ENCODE measurements at regions not wholly inside any gene's neighbourhood (a gene's known extent, or its start where the extent isn't known, plus 50 kb on each side); places are given as distances from the start of the nearest gene placed in this dataset.

- TF ChIP-seq HSF1 (IDR thresholded peaks at IDR 0.05; ENCODE audit: low read depth, low read length) (no peak), KLF5 (IDR thresholded peaks at IDR 0.05; ENCODE audit: partially characterized antibody) (no peak), RUNX3 (IDR thresholded peaks at IDR 0.05; ENCODE audit: low read length) (no peak), CREM (IDR thresholded peaks at IDR 0.05; ENCODE audit: low read depth) (no peak), MEF2A (IDR thresholded peaks at IDR 0.05; ENCODE audit: insufficient read depth, low read depth, low read length) (no peak), MLLT1 (IDR thresholded peaks at IDR 0.05) (no peak), ZNF592 (IDR thresholded peaks at IDR 0.05) (no peak), SRF (IDR thresholded peaks at IDR 0.05; ENCODE audit: low read depth in 2 of 2, low read length in 2 of 2) (no peak), ZBTB40 (IDR thresholded peaks at IDR 0.05; ENCODE audit: borderline replicate concordance) (no peak)
Observed at GRCh38 chr11:19526119-19526518, 186.5 kb upstream of the NAV2 start (continued).

Measured in GM12878 (cell line).